HG03097 (cell line): ENCODE measurements at regions not wholly inside any gene's neighbourhood (a gene's known extent, or its start where the extent isn't known, plus 50 kb on each side); places are given as distances from the start of the nearest gene placed in this dataset.
A peak's percentile ranks its signal among the peaks of the same experiment; 100 is the strongest.

Experiments used
- ATAC-seq: cut with Tn5 transposase; IDR thresholded peaks from one replicate; pipeline ENCODE4 v1.9.1; 2021; ENCODE audit not compliant: unreplicated experiment, low FRiP score

- ATAC-seq, result no peak
Observed at GRCh38 chr18:24919181-24919797, 432.7 kb downstream of the ZNF521 start.

- ATAC-seq, result no peak
Observed at GRCh38 chr18:24922491-24922890, 429.5 kb downstream of the ZNF521 start.

GRCh38 chr18:24923138-24923537, 428.8 kb downstream of the ZNF521 start:
- peak; percentile 63 for ATAC-seq

GRCh38 chr18:24924066-24924716, 427.8 kb downstream of the ZNF521 start:
- ATAC-seq, result no peak

- no peak for ATAC-seq
Observed at GRCh38 chr18:24926649-24927048, 425.3 kb downstream of the ZNF521 start.

GRCh38 chr18:24928301-24928878, 423.6 kb downstream of the ZNF521 start:
- no peak for ATAC-seq

- ATAC-seq, result no peak
Observed at GRCh38 chr18:24930478-24930877, 421.5 kb downstream of the ZNF521 start.

- ATAC-seq, result no peak
Observed at GRCh38 chr18:24930971-24931370, 421.0 kb downstream of the ZNF521 start.

GRCh38 chr18:24933345-24933744, 418.6 kb downstream of the ZNF521 start:
- ATAC-seq, result no peak

- ATAC-seq, result no peak
Observed at GRCh38 chr18:24934258-24934932, 417.6 kb downstream of the ZNF521 start.

GRCh38 chr18:24935008-24935407, 417.0 kb downstream of the ZNF521 start:
- no peak for ATAC-seq

- no peak for ATAC-seq
Observed at GRCh38 chr18:24935896-24936295, 416.1 kb downstream of the ZNF521 start.

- no peak for ATAC-seq
Observed at GRCh38 chr18:24936691-24937090, 415.3 kb downstream of the ZNF521 start.

- no peak for ATAC-seq
Observed at GRCh38 chr18:24937639-24938275, 414.2 kb downstream of the ZNF521 start.

GRCh38 chr18:24940416-24940815, 411.6 kb downstream of the ZNF521 start:
- ATAC-seq, result no peak

- no peak for ATAC-seq
Observed at GRCh38 chr18:24941174-24941951, 410.6 kb downstream of the ZNF521 start.

- no peak for ATAC-seq
Observed at GRCh38 chr18:24942144-24942543, 409.8 kb downstream of the ZNF521 start.

- no peak for ATAC-seq
Observed at GRCh38 chr18:24947521-24948305, 404.3 kb downstream of the ZNF521 start.

GRCh38 chr18:24949908-24950307, 402.1 kb downstream of the ZNF521 start:
- ATAC-seq, result no peak

- no peak for ATAC-seq
Observed at GRCh38 chr18:24954341-24954740, 397.6 kb downstream of the ZNF521 start.
